Retinal pigment epithelial cell (primary cell): ENCODE measurements at regions not wholly inside any gene's neighbourhood (a gene's known extent, or its start where the extent isn't known, plus 50 kb on each side); places are given as distances from the start of the nearest gene placed in this dataset.

ENCODE experiments used
- DNase-seq: peaks from one replicate; pipeline ENCODE4 v3.0.0-alpha.2; 2010; ENCODE audit warnings: low read depth
- H3K4me3 ChIP-seq: 2 replicates; pipeline ENCODE4 v1.5.1; 2011; ENCODE audit warnings: mild to moderate bottlenecking, low read length, control low read depth, moderate library complexity
- TF ChIP-seq, protein P1 (sequence below): conservative IDR thresholded peaks from 2 replicates; pipeline ENCODE4 v1.5.1; 2011; ENCODE audit warnings: low read depth, low read length, control low read depth, inconsistent platforms

DNA sequence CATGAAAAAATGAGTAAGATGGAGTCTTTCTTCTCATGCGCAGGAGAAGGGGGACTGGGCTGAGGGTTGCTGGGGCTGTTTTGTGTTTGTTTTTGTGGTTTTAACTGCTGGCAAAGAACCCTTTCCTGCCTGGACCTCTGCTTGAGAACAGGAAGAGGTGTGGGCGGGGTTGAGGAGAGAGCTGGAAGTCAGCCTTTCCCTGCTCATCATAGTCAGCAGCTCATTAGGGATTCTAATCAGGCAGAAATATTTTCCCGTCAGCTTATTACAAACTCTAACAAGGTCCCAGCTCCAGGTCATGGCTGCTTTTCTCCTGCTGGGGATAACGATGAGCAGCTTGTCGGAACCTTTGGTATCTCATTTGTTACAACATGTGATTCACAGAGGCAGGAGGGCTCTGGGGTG lies 185.0 kb upstream of the NRXN3 start:
- TF ChIP-seq, protein P1, sequence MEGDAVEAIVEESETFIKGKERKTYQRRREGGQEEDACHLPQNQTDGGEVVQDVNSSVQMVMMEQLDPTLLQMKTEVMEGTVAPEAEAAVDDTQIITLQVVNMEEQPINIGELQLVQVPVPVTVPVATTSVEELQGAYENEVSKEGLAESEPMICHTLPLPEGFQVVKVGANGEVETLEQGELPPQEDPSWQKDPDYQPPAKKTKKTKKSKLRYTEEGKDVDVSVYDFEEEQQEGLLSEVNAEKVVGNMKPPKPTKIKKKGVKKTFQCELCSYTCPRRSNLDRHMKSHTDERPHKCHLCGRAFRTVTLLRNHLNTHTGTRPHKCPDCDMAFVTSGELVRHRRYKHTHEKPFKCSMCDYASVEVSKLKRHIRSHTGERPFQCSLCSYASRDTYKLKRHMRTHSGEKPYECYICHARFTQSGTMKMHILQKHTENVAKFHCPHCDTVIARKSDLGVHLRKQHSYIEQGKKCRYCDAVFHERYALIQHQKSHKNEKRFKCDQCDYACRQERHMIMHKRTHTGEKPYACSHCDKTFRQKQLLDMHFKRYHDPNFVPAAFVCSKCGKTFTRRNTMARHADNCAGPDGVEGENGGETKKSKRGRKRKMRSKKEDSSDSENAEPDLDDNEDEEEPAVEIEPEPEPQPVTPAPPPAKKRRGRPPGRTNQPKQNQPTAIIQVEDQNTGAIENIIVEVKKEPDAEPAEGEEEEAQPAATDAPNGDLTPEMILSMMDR: no peak
- no peak overlapping the region for H3K4me3 ChIP-seq
- DNase-seq: no peak

GRCh38 chr14:77986773-77987172 lies 183.4 kb upstream of the NRXN3 start:
- TF ChIP-seq, protein P1: no peak
- no peak overlapping the region for H3K4me3 ChIP-seq
- DNase-seq: no peak

- TF ChIP-seq, protein P1: no peak
- no peak for DNase-seq
- no peak overlapping the region for H3K4me3 ChIP-seq
Measured at GRCh38 chr14:77988096-77988870, 181.9 kb upstream of the NRXN3 start.

DNA sequence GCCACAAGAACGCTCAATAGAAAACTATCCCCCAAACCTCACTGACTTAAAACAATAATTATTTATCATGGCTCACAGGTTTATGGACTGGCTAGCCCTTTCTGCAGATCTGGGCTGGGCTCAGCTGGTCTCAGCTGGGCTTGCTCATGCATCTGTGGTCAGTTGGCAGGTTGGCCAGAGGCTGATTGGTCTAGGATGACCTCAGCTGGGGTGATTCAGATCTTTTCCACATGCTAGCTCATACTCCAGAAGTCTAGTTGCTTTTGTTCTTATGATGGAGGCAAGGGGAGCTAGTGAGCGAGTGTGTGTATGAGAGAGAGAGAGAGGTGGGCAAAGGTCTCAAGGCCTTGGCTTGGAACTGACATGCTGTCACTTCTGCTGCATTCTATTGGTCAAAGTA lies 181.2 kb upstream of the NRXN3 start:
- no peak overlapping the region for H3K4me3 ChIP-seq
- TF ChIP-seq, protein P1: no peak
- DNase-seq: no peak

- DNase-seq: no peak
- TF ChIP-seq, protein P1: no peak
- H3K4me3 ChIP-seq: no peak overlapping the region
Measured at GRCh38 chr14:77989441-77989991, 180.7 kb upstream of the NRXN3 start.

- no peak overlapping the region for H3K4me3 ChIP-seq
- no peak for DNase-seq
- TF ChIP-seq, protein P1: no peak
Measured at GRCh38 chr14:77990337-77990736, 179.8 kb upstream of the NRXN3 start.
